Activated T-cell treated with anti-CD3 and anti-CD28 coated beads, Interleukin-2, amount 50 U/mL, for 72 hours (primary cell): ENCODE measurements at regions not wholly inside any gene's neighbourhood (a gene's known extent, or its start where the extent isn't known, plus 50 kb on each side); places are given as distances from the start of the nearest gene placed in this dataset.

Experiments used
- ATAC-seq, 2 donors: fragments of 150-1000 bp; cut with Tn5 transposase; replicated peaks in 1 of 2; 2 replicates each; pipeline ENCODE4 v1.10.0; 2021; ENCODE audit warnings: moderate library complexity in 2 of 2, mild to moderate bottlenecking in 1 of 2
- DNase-seq, 2 donors: peaks; one replicate each; pipeline ENCODE4 v3.0.0; 2021 to 2022; ENCODE audit warnings: mixed read lengths in 1 of 2
- H3K27ac Mint-ChIP-seq: one replicate; pipeline ENCODE4 v1.8.0; 2022; ENCODE audit warnings: mild to moderate bottlenecking, moderate library complexity, mixed read lengths
- H3K27me3 Mint-ChIP-seq: one replicate; pipeline ENCODE4 v1.8.0; 2022; ENCODE audit warnings: low read depth, mixed read lengths
- H3K36me3 Mint-ChIP-seq, 2 donors: one replicate each; pipeline ENCODE4 v1.8.0; 2022; ENCODE audit warnings: mixed read lengths in 2 of 2, mild to moderate bottlenecking in 1 of 2; ENCODE audit not compliant: insufficient read depth in 2 of 2
- H3K4me1 Mint-ChIP-seq: one replicate; pipeline ENCODE4 v1.8.0; 2022; ENCODE audit warnings: low read depth, mixed read lengths
- H3K4me3 Mint-ChIP-seq, 2 donors: one replicate each; pipeline ENCODE4 v1.8.0; 2022; ENCODE audit warnings: mild to moderate bottlenecking in 2 of 2, mixed read lengths in 2 of 2, moderate library complexity in 2 of 2
- H3K9me3 Mint-ChIP-seq, 2 donors: one replicate each; pipeline ENCODE4 v1.8.0; 2022; ENCODE audit warnings: mixed read lengths in 2 of 2

- DNase-seq (no peak), ATAC-seq (no peak)
- Mint-ChIP-seq H3K36me3 (no peaks in the 10 kb centered on the region), H3K4me3 (no peak overlapping the region), H3K27me3 (peaks cover 5% of the 10 kb centered on the region), H3K27ac (no peak overlapping the region), H3K4me1 (no peaks in the 10 kb centered on the region), H3K9me3 (no peaks in the 10 kb centered on the region)
Observed at GRCh38 chr1:57616921-57617320, 193.1 kb upstream of the DAB1 start.

GRCh38 chr1:57615956-57616355, 192.1 kb upstream of the DAB1 start:
- H3K9me3 Mint-ChIP-seq: no peaks in the 10 kb centered on the region
- no peak overlapping the region for H3K4me3 Mint-ChIP-seq
- peaks cover 5% of the 10 kb centered on the region for H3K27me3 Mint-ChIP-seq
- H3K36me3 Mint-ChIP-seq: no peaks in the 10 kb centered on the region
- ATAC-seq (no peak), DNase-seq (no peak)
- H3K27ac Mint-ChIP-seq: no peak overlapping the region
- H3K4me1 Mint-ChIP-seq: no peaks in the 10 kb centered on the region

- Mint-ChIP-seq H3K27me3 (peaks cover 5% of the 10 kb centered on the region), H3K4me1 (no peaks in the 10 kb centered on the region), H3K9me3 (no peaks in the 10 kb centered on the region), H3K4me3 (no peak overlapping the region), H3K36me3 (no peaks in the 10 kb centered on the region), H3K27ac (no peak overlapping the region)
- ATAC-seq (no peak), DNase-seq (no peak)
Observed at GRCh38 chr1:57612833-57613232, 189.0 kb upstream of the DAB1 start.

GRCh38 chr1:57605933-57606332, 182.1 kb upstream of the DAB1 start:
- Mint-ChIP-seq H3K27me3 (no peaks in the 10 kb centered on the region), H3K9me3 (no peaks in the 10 kb centered on the region), H3K4me3 (no peak overlapping the region), H3K4me1 (no peaks in the 10 kb centered on the region), H3K27ac (no peak overlapping the region), H3K36me3 (no peaks in the 10 kb centered on the region)
- DNase-seq (no peak), ATAC-seq (no peak)

- Mint-ChIP-seq H3K27me3 (no peaks in the 10 kb centered on the region), H3K4me3 (no peak overlapping the region), H3K36me3 (no peaks in the 10 kb centered on the region), H3K4me1 (no peaks in the 10 kb centered on the region), H3K9me3 (no peaks in the 10 kb centered on the region), H3K27ac (no peak overlapping the region)
- ATAC-seq (no peak), DNase-seq (no peak)
Observed at GRCh38 chr1:57603696-57604095, 179.8 kb upstream of the DAB1 start.

- peaks cover 0 to 2% of the 10 kb centered on the region in 2 donors for H3K9me3 Mint-ChIP-seq
- H3K27ac Mint-ChIP-seq: no peak overlapping the region
- no peaks in the 10 kb centered on the region for H3K4me1 Mint-ChIP-seq
- no peaks in the 10 kb centered on the region for H3K36me3 Mint-ChIP-seq
- no peaks in the 10 kb centered on the region for H3K27me3 Mint-ChIP-seq
- H3K4me3 Mint-ChIP-seq: no peak overlapping the region
- ATAC-seq (no peak), DNase-seq (no peak)
Observed at GRCh38 chr1:57600424-57600823, 176.6 kb upstream of the DAB1 start.

- DNase-seq (no peak), ATAC-seq (no peak)
- no peaks in the 10 kb centered on the region for H3K36me3 Mint-ChIP-seq
- peaks cover 0 to 2% of the 10 kb centered on the region in 2 donors for H3K9me3 Mint-ChIP-seq
- no peak overlapping the region for H3K27ac Mint-ChIP-seq
- no peak overlapping the region for H3K4me3 Mint-ChIP-seq
- no peaks in the 10 kb centered on the region for H3K4me1 Mint-ChIP-seq
- H3K27me3 Mint-ChIP-seq: no peaks in the 10 kb centered on the region
Observed at GRCh38 chr1:57599236-57599994, 175.6 kb upstream of the DAB1 start.

GRCh38 chr1:57597036-57597435, 173.2 kb upstream of the DAB1 start:
- ATAC-seq (no peak), DNase-seq (no peak)
- Mint-ChIP-seq H3K9me3 (peaks cover 0 to 2% of the 10 kb centered on the region in 2 donors), H3K27ac (no peak overlapping the region), H3K4me1 (no peaks in the 10 kb centered on the region), H3K36me3 (no peaks in the 10 kb centered on the region), H3K27me3 (no peaks in the 10 kb centered on the region), H3K4me3 (no peak overlapping the region)

- no peaks in the 10 kb centered on the region for H3K27me3 Mint-ChIP-seq
- H3K36me3 Mint-ChIP-seq: no peaks in the 10 kb centered on the region
- no peak for ATAC-seq
- H3K27ac Mint-ChIP-seq: no peak overlapping the region
- DNase-seq: no peak
- no peaks in the 10 kb centered on the region for H3K4me1 Mint-ChIP-seq
- H3K4me3 Mint-ChIP-seq: no peak overlapping the region
- H3K9me3 Mint-ChIP-seq: peaks cover 0 to 2% of the 10 kb centered on the region in 2 donors
Observed at GRCh38 chr1:57594002-57594401, 170.1 kb upstream of the DAB1 start.

GRCh38 chr1:57591842-57592241, 168.0 kb upstream of the DAB1 start:
- ATAC-seq: no peak
- Mint-ChIP-seq H3K27ac (no peak overlapping the region), H3K4me3 (no peak overlapping the region), H3K4me1 (no peaks in the 10 kb centered on the region), H3K27me3 (peaks cover 11% of the 10 kb centered on the region), H3K36me3 (no peaks in the 10 kb centered on the region), H3K9me3 (no peaks in the 10 kb centered on the region)
- no peak for DNase-seq

- ATAC-seq (no peak), DNase-seq (no peak)
- H3K36me3 Mint-ChIP-seq: no peaks in the 10 kb centered on the region
- no peaks in the 10 kb centered on the region for H3K4me1 Mint-ChIP-seq
- H3K27ac Mint-ChIP-seq: no peak overlapping the region
- no peak overlapping the region for H3K4me3 Mint-ChIP-seq
- H3K27me3 Mint-ChIP-seq: peaks cover 11% of the 10 kb centered on the region
- H3K9me3 Mint-ChIP-seq: peaks cover 0 to 2% of the 10 kb centered on the region in 2 donors
Observed at GRCh38 chr1:57590978-57591377, 167.1 kb upstream of the DAB1 start.

- no peak for DNase-seq
- no peak overlapping the region for H3K27ac Mint-ChIP-seq
- no peak overlapping the region for H3K4me3 Mint-ChIP-seq
- H3K9me3 Mint-ChIP-seq: peaks cover 2 to 4% of the 10 kb centered on the region in 2 donors
- H3K4me1 Mint-ChIP-seq: no peaks in the 10 kb centered on the region
- ATAC-seq: no peak
- no peaks in the 10 kb centered on the region for H3K36me3 Mint-ChIP-seq
- peaks cover 11% of the 10 kb centered on the region for H3K27me3 Mint-ChIP-seq
Observed at GRCh38 chr1:57586842-57587241, 163.0 kb upstream of the DAB1 start.

GRCh38 chr1:57578680-57579079, 154.8 kb upstream of the DAB1 start:
- Mint-ChIP-seq H3K4me3 (no peak overlapping the region), H3K4me1 (no peaks in the 10 kb centered on the region), H3K27me3 (no peaks in the 10 kb centered on the region), H3K36me3 (no peaks in the 10 kb centered on the region), H3K27ac (no peak overlapping the region), H3K9me3 (peaks cover 2 to 4% of the 10 kb centered on the region in 2 donors)
- no peak for ATAC-seq
- DNase-seq: no peak

- Mint-ChIP-seq H3K36me3 (no peaks in the 10 kb centered on the region), H3K9me3 (peaks cover 2 to 4% of the 10 kb centered on the region in 2 donors), H3K27ac (no peak overlapping the region), H3K27me3 (no peaks in the 10 kb centered on the region), H3K4me3 (no peak overlapping the region), H3K4me1 (no peaks in the 10 kb centered on the region)
- DNase-seq: no peak
- ATAC-seq: no peak
Observed at GRCh38 chr1:57578099-57578498, 154.2 kb upstream of the DAB1 start.
